GM19043 (cell line): ENCODE measurements at regions not wholly inside any gene's neighbourhood (a gene's known extent, or its start where the extent isn't known, plus 50 kb on each side); places are given as distances from the start of the nearest gene placed in this dataset.

ENCODE experiments used
- ATAC-seq: cut with Tn5 transposase; IDR thresholded peaks from one replicate; pipeline ENCODE4 v1.9.1; 2021; ENCODE audit warnings: low read depth; ENCODE audit not compliant: unreplicated experiment

- ATAC-seq = no peak
Observed at GRCh38 chr1:177366091-177366490, 195.3 kb downstream of the BRINP2 start.

- no peak for ATAC-seq
Observed at GRCh38 chr1:177360791-177361190, 190.0 kb downstream of the BRINP2 start.

- ATAC-seq = no peak
Observed at GRCh38 chr1:177356674-177357435, 186.1 kb downstream of the BRINP2 start.

- ATAC-seq = no peak
Observed at GRCh38 chr1:177355575-177355974, 184.8 kb downstream of the BRINP2 start.

GRCh38 chr1:177354247-177354646 lies 183.5 kb downstream of the BRINP2 start:
- no peak for ATAC-seq

- no peak for ATAC-seq
Observed at GRCh38 chr1:177351361-177352108, 180.8 kb downstream of the BRINP2 start.

- no peak for ATAC-seq
Observed at GRCh38 chr1:177346790-177347359, 176.1 kb downstream of the BRINP2 start.

GRCh38 chr1:177343445-177343844 lies 172.7 kb downstream of the BRINP2 start:
- ATAC-seq = no peak

- ATAC-seq = no peak
Observed at GRCh38 chr1:177341773-177342172, 171.0 kb downstream of the BRINP2 start.

GRCh38 chr1:177340601-177341067 lies 169.9 kb downstream of the BRINP2 start:
- no peak for ATAC-seq

- ATAC-seq = no peak
Observed at GRCh38 chr1:177338376-177338775, 167.6 kb downstream of the BRINP2 start.

GRCh38 chr1:177334903-177335302 lies 164.1 kb downstream of the BRINP2 start:
- no peak for ATAC-seq

- ATAC-seq = no peak
Observed at GRCh38 chr1:177333936-177334595, 163.3 kb downstream of the BRINP2 start.
